ENCODE measurements at regions not wholly inside any gene's neighbourhood (a gene's known extent, or its start where the extent isn't known, plus 50 kb on each side); places are given as distances from the start of the nearest gene placed in this dataset.
A peak's percentile ranks its signal among the peaks of the same experiment; 100 is the strongest.

DNA sequence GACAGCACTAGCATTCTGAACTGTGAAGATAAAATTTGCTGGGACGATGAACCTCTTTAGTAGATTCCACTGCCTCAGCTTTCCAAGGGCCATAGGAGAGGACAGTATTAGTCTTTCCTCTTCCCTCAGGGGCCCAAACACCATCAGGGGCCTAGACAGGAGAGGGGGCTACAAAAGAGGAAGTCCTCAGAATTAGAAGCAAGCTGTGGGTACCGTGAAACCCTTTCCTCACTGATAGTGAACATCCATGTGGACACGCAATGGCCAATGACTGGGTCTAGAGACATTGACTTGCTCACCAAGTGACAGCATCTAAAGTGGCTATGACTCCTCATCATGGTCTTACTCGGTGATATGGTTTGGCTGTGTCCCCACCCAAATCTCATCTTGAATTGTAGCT lies 68.1 kb upstream of the UST start:
- Mint-ChIP-seq H3K27ac (no peak overlapping the region), H3K4me1 (no peaks in the 10 kb centered on the region), H3K4me3 (no peak overlapping the region), H3K9me3 (peaks cover 0 to 5% (median 1%) of the 10 kb centered on the region in 7 donors), H3K36me3 (no peaks in the 10 kb centered on the region), H3K27me3 (peaks cover 16% of the 10 kb centered on the region)
- no peak overlapping the region for H3K27ac ChIP-seq (ENCODE audit: insufficient read depth, low read length, poor library complexity, severe bottlenecking)
- peaks cover 8% of the 10 kb centered on the region for H3K27me3 ChIP-seq (ENCODE audit: control insufficient read depth, insufficient read depth, low read length)
- H3K4me3 ChIP-seq (ENCODE audit: low read depth, low read length), result no peak overlapping the region
- ATAC-seq (ENCODE audit: low read depth in 2 of 2) (no peak), DNase-seq (no peak)
- H3K4me1 ChIP-seq (ENCODE audit: control insufficient read depth, insufficient read depth, low read length, poor library complexity, severe bottlenecking), result no peaks in the 10 kb centered on the region
- no peaks in the 10 kb centered on the region for H3K36me3 ChIP-seq (ENCODE audit: control insufficient read depth, insufficient read depth, low read length)
- H3K9me3 ChIP-seq (ENCODE audit: control insufficient read depth in 2 of 2, low read length in 2 of 2), result no peaks in the 10 kb centered on the region

DNA sequence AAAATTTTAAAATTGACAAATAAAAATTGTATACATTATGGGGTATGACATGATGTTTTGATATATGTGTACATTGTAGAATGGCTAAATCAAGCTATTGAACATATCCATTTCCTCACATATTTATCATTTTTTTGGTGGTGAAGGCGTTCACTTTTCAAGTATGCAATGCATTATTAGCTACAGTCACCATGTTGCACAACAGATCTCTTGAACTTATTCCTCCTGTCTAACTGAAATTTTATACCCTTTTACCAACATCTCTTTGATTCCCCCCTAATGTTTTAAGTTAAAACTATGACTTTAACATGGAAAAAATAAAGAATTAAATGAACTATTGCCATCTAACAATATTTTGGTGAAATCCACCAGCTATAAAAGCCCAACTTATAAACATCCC lies 65.2 kb upstream of the UST start:
- H3K27me3 ChIP-seq (ENCODE audit: control insufficient read depth, insufficient read depth, low read length), result peaks cover 3% of the 10 kb centered on the region
- Mint-ChIP-seq H3K4me3 (no peak overlapping the region), H3K27me3 (peaks cover 22% of the 10 kb centered on the region), H3K9me3 (no peaks in the 10 kb centered on the region), H3K27ac (no peak overlapping the region), H3K36me3 (no peaks in the 10 kb centered on the region), H3K4me1 (no peaks in the 10 kb centered on the region)
- no peak overlapping the region for H3K27ac ChIP-seq (ENCODE audit: insufficient read depth, low read length, poor library complexity, severe bottlenecking)
- no peaks in the 10 kb centered on the region for H3K36me3 ChIP-seq (ENCODE audit: control insufficient read depth, insufficient read depth, low read length)
- DNase-seq (no peak), ATAC-seq (ENCODE audit: low read depth in 2 of 2) (no peak)
- no peak overlapping the region for H3K4me3 ChIP-seq (ENCODE audit: low read depth, low read length)
- H3K4me1 ChIP-seq (ENCODE audit: control insufficient read depth, insufficient read depth, low read length, poor library complexity, severe bottlenecking), result no peaks in the 10 kb centered on the region
- no peaks in the 10 kb centered on the region for H3K9me3 ChIP-seq (ENCODE audit: control insufficient read depth in 2 of 2, low read length in 2 of 2)

DNA sequence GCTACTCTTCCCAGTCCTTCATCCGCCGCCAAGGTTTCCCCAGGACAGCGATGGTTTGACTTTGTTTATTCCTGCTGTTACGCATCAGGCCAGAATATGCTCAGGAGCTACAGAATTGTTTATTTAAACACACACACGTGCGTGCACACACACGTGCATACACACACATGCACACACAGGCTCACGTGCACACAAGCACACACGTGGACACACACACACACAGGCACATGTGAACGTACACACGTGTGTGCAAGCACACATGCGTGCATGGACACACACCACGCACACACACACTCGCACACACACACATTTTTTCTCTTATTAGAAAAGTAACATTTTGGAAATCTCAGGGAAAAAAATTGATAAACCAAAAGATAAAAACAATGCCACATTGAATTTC lies 64.6 kb upstream of the UST start:
- no peak overlapping the region for H3K4me3 ChIP-seq (ENCODE audit: low read depth, low read length)
- Mint-ChIP-seq H3K4me1 (no peaks in the 10 kb centered on the region), H3K27ac (no peak overlapping the region), H3K36me3 (no peaks in the 10 kb centered on the region), H3K4me3 (no peak overlapping the region), H3K27me3 (peaks cover 22% of the 10 kb centered on the region), H3K9me3 (no peaks in the 10 kb centered on the region)
- DNase-seq (no peak), ATAC-seq (ENCODE audit: low read depth in 2 of 2) (no peak)
- no peaks in the 10 kb centered on the region for H3K36me3 ChIP-seq (ENCODE audit: control insufficient read depth, insufficient read depth, low read length)
- H3K9me3 ChIP-seq (ENCODE audit: control insufficient read depth in 2 of 2, low read length in 2 of 2), result no peaks in the 10 kb centered on the region
- no peaks in the 10 kb centered on the region for H3K4me1 ChIP-seq (ENCODE audit: control insufficient read depth, insufficient read depth, low read length, poor library complexity, severe bottlenecking)
- H3K27ac ChIP-seq (ENCODE audit: insufficient read depth, low read length, poor library complexity, severe bottlenecking), result no peak overlapping the region
- H3K27me3 ChIP-seq (ENCODE audit: control insufficient read depth, insufficient read depth, low read length), result peaks cover 3% of the 10 kb centered on the region

DNA sequence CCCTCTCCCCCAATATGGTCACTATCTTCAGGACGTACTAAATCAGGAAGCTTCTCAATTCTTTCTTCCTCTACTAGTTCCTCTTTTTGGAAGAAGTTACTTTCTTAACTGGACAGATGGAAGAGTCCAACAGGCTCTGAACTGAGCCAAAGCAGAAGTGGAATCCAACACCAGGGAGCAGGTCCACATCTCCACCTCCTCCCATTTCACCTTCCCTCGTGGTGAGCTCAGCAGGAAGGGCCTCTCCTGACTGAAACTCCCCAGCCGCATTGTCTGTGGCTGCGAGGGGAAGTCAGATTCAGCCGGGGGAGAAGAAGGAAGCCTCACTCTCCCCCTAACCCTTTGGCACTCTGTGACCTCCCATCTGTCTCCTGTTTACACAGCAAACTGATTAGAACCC lies 63.8 kb upstream of the UST start:
- Histone ChIP-seq H3K9me3 (ENCODE audit: control insufficient read depth in 2 of 2, low read length in 2 of 2) (no peaks in the 10 kb centered on the region), H3K27me3 (ENCODE audit: control insufficient read depth, insufficient read depth, low read length) (peaks cover 3% of the 10 kb centered on the region), H3K36me3 (ENCODE audit: control insufficient read depth, insufficient read depth, low read length) (no peaks in the 10 kb centered on the region), H3K4me3 (ENCODE audit: low read depth, low read length) (no peak overlapping the region), H3K27ac (ENCODE audit: insufficient read depth, low read length, poor library complexity, severe bottlenecking) (no peak overlapping the region), H3K4me1 (ENCODE audit: control insufficient read depth, insufficient read depth, low read length, poor library complexity, severe bottlenecking) (no peaks in the 10 kb centered on the region)
- ATAC-seq (ENCODE audit: low read depth in 2 of 2), result no peak
- Mint-ChIP-seq H3K9me3 (no peaks in the 10 kb centered on the region), H3K27me3 (peaks cover 21% of the 10 kb centered on the region), H3K27ac (no peak overlapping the region), H3K4me3 (no peak overlapping the region), H3K36me3 (no peaks in the 10 kb centered on the region), H3K4me1 (no peaks in the 10 kb centered on the region)
- DNase-seq, result no peak

DNA sequence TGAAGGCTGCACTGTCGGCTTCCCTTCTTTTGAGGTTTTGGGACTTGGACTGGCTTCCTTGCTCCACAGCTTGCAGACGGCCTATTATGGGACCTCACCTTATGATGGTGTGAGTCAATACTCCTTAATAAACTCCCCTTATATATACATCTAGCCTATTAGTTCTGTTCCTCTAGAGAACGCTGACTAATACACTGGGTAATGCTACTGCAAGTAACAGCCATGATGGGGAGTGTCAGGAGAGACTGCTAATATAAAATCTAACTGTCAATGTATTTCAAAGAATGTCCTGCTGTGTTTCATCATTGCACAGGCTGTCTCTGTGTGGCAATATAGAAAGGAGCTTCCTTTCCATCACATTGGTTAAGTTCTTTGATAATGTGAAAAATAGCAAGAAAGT lies 57.7 kb upstream of the UST start:
- H3K4me3 Mint-ChIP-seq, result no peak overlapping the region
- no peak for ATAC-seq (ENCODE audit: low read depth in 2 of 2)

DNA sequence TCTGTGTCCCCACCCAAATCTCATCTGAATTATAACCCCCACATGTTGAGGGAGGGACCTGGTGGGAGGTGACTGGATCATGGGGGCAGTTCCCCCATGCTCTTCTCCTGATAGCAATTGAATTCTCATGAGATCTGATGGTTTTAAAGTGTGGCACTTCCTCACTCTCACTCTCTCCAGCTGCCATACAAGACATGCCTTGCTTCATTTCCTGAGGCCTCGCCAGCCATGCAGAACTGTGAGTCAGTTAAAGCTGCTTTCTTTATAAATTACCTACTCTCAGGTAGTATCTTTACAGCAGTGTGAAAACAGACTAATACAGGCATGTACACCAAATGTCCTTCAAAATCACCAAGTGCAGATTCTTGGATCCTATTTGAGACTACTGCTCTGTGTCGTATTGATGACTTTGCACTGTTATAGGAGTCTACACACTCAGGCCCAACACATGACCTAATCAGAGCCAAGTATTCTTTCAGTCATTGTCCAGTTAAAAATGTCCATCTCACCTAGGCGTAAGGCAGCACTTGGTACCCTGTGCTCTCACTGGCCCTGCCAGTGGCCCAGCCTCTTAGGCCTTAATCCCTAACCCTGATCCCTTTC lies 52.8 kb upstream of the UST start:
- no peak overlapping the region for H3K4me3 ChIP-seq (ENCODE audit: low read depth, low read length)

More for the DNA sequence above, 57.7 kb upstream of the UST start:
- H3K36me3 ChIP-seq (ENCODE audit: control insufficient read depth, insufficient read depth, low read length), result no peaks in the 10 kb centered on the region
- no peaks in the 10 kb centered on the region for H3K36me3 Mint-ChIP-seq
- H3K27me3 ChIP-seq (ENCODE audit: control insufficient read depth, insufficient read depth, low read length), result no peaks in the 10 kb centered on the region
- H3K27me3 Mint-ChIP-seq, result peaks cover 6% of the 10 kb centered on the region
- DNase-seq, result no peak
- H3K9me3 ChIP-seq (ENCODE audit: control insufficient read depth in 2 of 2, low read length in 2 of 2), result no peaks in the 10 kb centered on the region
- no peaks in the 10 kb centered on the region for H3K4me1 Mint-ChIP-seq
- H3K27ac Mint-ChIP-seq, result peak overlapping the region in 1 of 3 donors; percentile 35
- no peaks in the 10 kb centered on the region for H3K4me1 ChIP-seq (ENCODE audit: control insufficient read depth, insufficient read depth, low read length, poor library complexity, severe bottlenecking)
- no peak overlapping the region for H3K27ac ChIP-seq (ENCODE audit: insufficient read depth, low read length, poor library complexity, severe bottlenecking)
- no peaks in the 10 kb centered on the region for H3K9me3 Mint-ChIP-seq
- H3K4me3 ChIP-seq (ENCODE audit: low read depth, low read length), result no peak overlapping the region

More for the DNA sequence above, 52.8 kb upstream of the UST start:
- no peaks in the 10 kb centered on the region for H3K9me3 ChIP-seq (ENCODE audit: control insufficient read depth in 2 of 2, low read length in 2 of 2)
- ATAC-seq (ENCODE audit: low read depth in 2 of 2), result no peak
- Mint-ChIP-seq H3K36me3 (no peaks in the 10 kb centered on the region), H3K4me1 (no peaks in the 10 kb centered on the region), H3K27me3 (no peaks in the 10 kb centered on the region), H3K4me3 (no peak overlapping the region), H3K27ac (no peak overlapping the region), H3K9me3 (peaks cover 0 to 2% (median 0%) of the 10 kb centered on the region in 7 donors)
- H3K27ac ChIP-seq (ENCODE audit: insufficient read depth, low read length, poor library complexity, severe bottlenecking), result no peak overlapping the region
- H3K36me3 ChIP-seq (ENCODE audit: control insufficient read depth, insufficient read depth, low read length), result no peaks in the 10 kb centered on the region
- DNase-seq, result no peak
- no peaks in the 10 kb centered on the region for H3K27me3 ChIP-seq (ENCODE audit: control insufficient read depth, insufficient read depth, low read length)
- no peaks in the 10 kb centered on the region for H3K4me1 ChIP-seq (ENCODE audit: control insufficient read depth, insufficient read depth, low read length, poor library complexity, severe bottlenecking)

All from CD4-positive, CD25-positive, alpha-beta regulatory T cell (primary cell).